Effector memory CD8-positive, alpha-beta T cell (primary cell): ENCODE measurements at regions not wholly inside any gene's neighbourhood (a gene's known extent, or its start where the extent isn't known, plus 50 kb on each side); places are given as distances from the start of the nearest gene placed in this dataset.
"Not testable (repeated sequence)": the region's sequence is repeated elsewhere in the genome, so short reads cannot be mapped to it uniquely, and the experiment has no call there.

Experiments
- ATAC-seq: fragments of 150-1000 bp; cut with Tn5 transposase; replicated peaks from 2 replicates; pipeline ENCODE4 v1.10.0; 2021; ENCODE audit warnings: mild to moderate bottlenecking, moderate library complexity
- DNase-seq, 3 experiments: peaks; one replicate each; pipeline ENCODE4 v3.0.0; 2021
- H3K27ac Mint-ChIP-seq, 2 donors: one replicate each; pipeline ENCODE4 v1.8.0; 2022; ENCODE audit warnings: mild to moderate bottlenecking in 2 of 2, mixed read lengths in 2 of 2, moderate library complexity in 2 of 2
- H3K27me3 Mint-ChIP-seq, 2 donors: one replicate each; pipeline ENCODE4 v1.8.0; 2022; ENCODE audit warnings: mixed read lengths in 2 of 2
- H3K36me3 Mint-ChIP-seq: one replicate; pipeline ENCODE4 v1.8.0; 2022; ENCODE audit warnings: mild to moderate bottlenecking, moderate library complexity, mixed read lengths; ENCODE audit not compliant: insufficient read depth
- H3K4me1 Mint-ChIP-seq, 2 donors: one replicate each; pipeline ENCODE4 v1.8.0; 2022; ENCODE audit warnings: low read depth in 2 of 2, mixed read lengths in 2 of 2
- H3K4me3 Mint-ChIP-seq, 2 donors: one replicate each; pipeline ENCODE4 v1.8.0; 2022; ENCODE audit warnings: mild to moderate bottlenecking in 2 of 2, mixed read lengths in 2 of 2, moderate library complexity in 2 of 2
- H3K9me3 Mint-ChIP-seq, 2 donors: one replicate each; pipeline ENCODE4 v1.8.0; 2022; ENCODE audit warnings: mixed read lengths in 2 of 2

DNA sequence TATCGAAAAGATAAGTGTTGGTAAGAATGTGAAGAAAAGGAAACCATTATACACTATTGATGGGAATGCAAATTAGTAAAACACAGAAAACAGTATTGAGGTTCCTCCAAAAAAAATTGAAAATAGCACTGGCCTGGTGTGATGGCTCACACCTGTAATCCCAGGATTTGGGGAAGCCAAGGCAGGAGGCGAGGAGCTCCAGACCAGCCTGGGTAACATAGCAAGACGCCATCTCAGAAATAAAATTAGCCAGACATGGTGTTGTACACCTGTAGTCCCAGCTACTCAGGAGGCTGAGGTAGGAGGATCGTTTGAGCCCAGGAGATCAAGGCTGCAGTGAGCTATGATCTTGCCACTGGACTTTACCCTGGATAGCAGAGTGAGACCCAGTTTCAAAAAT, 5303.4 kb upstream of the TPTE start:
- H3K27ac Mint-ChIP-seq, H3K4me3 Mint-ChIP-seq: not testable (repeated sequence)

DNA sequence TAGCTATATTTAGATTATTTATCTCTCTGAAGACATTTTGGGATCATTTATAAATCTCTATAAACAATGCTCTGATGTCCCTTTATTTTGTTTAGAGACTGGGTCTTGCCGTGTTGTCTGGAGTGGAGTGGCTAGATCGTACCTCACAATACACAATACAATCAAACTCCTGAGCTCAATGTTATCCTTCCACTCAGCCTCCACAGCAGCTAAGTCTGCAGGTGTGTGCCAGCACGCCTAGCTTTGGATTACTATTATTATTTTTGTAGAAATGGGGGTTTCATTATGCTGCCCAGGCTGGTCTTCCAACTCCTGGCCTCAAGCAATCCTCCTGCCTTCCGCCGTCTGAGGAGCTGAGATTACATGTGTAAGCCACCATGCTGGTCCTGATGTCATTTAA, 5301.4 kb upstream of the TPTE start:
- not testable (repeated sequence) for H3K36me3 Mint-ChIP-seq, H3K4me1 Mint-ChIP-seq, H3K4me3 Mint-ChIP-seq, ATAC-seq, DNase-seq, H3K27me3 Mint-ChIP-seq, H3K27ac Mint-ChIP-seq
- H3K9me3 Mint-ChIP-seq: peaks cover 16 to 35% of the 10 kb centered on the region in 2 donors

More for the DNA sequence above, 5303.4 kb upstream of the TPTE start:
- H3K36me3 Mint-ChIP-seq, DNase-seq, H3K27me3 Mint-ChIP-seq, H3K4me1 Mint-ChIP-seq, ATAC-seq: not testable (repeated sequence)
- peaks cover 16 to 35% of the 10 kb centered on the region in 2 donors for H3K9me3 Mint-ChIP-seq

DNA sequence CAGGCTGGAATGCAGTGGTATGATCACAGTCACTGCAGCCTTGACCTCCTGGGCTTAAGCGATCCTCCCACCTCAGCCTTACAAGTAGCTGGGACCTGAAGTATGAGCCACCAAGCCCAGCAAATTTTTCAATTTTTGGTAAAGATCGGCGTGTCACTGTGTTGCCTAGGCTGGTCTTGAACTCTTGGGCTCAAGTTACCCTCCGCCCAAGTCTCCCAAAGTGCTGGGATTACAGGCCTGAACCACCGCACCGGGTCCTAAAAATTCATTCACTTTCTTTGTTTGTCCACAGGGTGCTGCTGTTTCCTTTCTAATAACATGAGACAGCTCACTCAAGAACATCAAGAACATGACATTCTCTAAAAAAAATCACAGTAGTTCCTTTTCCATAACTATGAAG, 5300.9 kb upstream of the TPTE start:
- ATAC-seq, H3K4me1 Mint-ChIP-seq, H3K36me3 Mint-ChIP-seq, H3K4me3 Mint-ChIP-seq, H3K27ac Mint-ChIP-seq, H3K27me3 Mint-ChIP-seq, DNase-seq: not testable (repeated sequence)
- peaks cover 16 to 35% of the 10 kb centered on the region in 2 donors for H3K9me3 Mint-ChIP-seq

DNA sequence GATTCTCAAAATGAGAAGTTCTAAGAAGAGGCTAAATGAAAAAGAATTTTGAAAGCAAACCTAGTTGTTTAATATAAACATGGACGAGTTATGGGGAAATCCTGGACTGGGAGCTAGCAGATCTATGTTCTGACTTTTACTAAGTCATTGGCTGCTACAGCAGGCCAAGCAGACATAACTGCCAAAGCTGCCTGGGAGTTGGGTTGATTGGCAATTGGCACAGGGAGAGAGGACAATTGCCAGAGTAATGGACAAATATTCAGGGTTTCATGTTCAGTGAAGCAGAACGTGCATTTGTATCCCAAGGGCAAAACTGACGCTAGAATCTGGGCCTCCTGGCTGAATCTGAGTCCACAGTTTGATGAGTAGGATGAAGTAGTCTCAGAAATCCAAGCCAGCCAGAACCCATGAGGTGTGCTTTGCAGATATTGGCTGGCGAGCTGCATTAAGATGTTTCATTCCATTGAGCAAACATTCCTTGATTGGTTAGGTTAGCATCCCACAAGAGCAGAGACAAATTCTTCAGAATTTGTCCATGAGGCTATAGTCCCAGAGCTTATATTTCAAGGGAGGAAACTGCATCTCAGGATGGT, 5299.8 kb upstream of the TPTE start:
- ATAC-seq, H3K4me1 Mint-ChIP-seq, H3K27me3 Mint-ChIP-seq, H3K27ac Mint-ChIP-seq, DNase-seq, H3K36me3 Mint-ChIP-seq, H3K4me3 Mint-ChIP-seq: not testable (repeated sequence)
- H3K9me3 Mint-ChIP-seq: peaks cover 16 to 35% of the 10 kb centered on the region in 2 donors

- H3K36me3 Mint-ChIP-seq: not testable (repeated sequence)
These were observed 5298.2 kb upstream of the TPTE start for GRCh38 chr21:5222996-5223782.

GRCh38 chr21:5224156-5224555, 5297.2 kb upstream of the TPTE start:
- ATAC-seq, H3K27me3 Mint-ChIP-seq, H3K36me3 Mint-ChIP-seq, H3K4me3 Mint-ChIP-seq, H3K4me1 Mint-ChIP-seq, H3K27ac Mint-ChIP-seq, DNase-seq: not testable (repeated sequence)
- peaks cover 14 to 36% of the 10 kb centered on the region in 2 donors for H3K9me3 Mint-ChIP-seq

More at GRCh38 chr21:5222996-5223782, 5298.2 kb upstream of the TPTE start:
- peaks cover 14 to 40% of the 10 kb centered on the region in 2 donors for H3K9me3 Mint-ChIP-seq
- DNase-seq, H3K4me1 Mint-ChIP-seq, H3K27me3 Mint-ChIP-seq, H3K27ac Mint-ChIP-seq, H3K4me3 Mint-ChIP-seq, ATAC-seq: not testable (repeated sequence)

GRCh38 chr21:5227252-5227651, 5294.1 kb upstream of the TPTE start:
- ATAC-seq: not testable (repeated sequence)

GRCh38 chr21:5230561-5230960, 5290.8 kb upstream of the TPTE start:
- H3K9me3 Mint-ChIP-seq: peaks cover 18 to 38% of the 10 kb centered on the region in 2 donors
- H3K27me3 Mint-ChIP-seq, H3K36me3 Mint-ChIP-seq, ATAC-seq, H3K4me3 Mint-ChIP-seq, H3K4me1 Mint-ChIP-seq, H3K27ac Mint-ChIP-seq, DNase-seq: not testable (repeated sequence)

More at GRCh38 chr21:5227252-5227651, 5294.1 kb upstream of the TPTE start:
- H3K27me3 Mint-ChIP-seq, H3K36me3 Mint-ChIP-seq, H3K27ac Mint-ChIP-seq, H3K4me1 Mint-ChIP-seq, DNase-seq, H3K4me3 Mint-ChIP-seq: not testable (repeated sequence)
- H3K9me3 Mint-ChIP-seq: peaks cover 12 to 26% of the 10 kb centered on the region in 2 donors

DNA sequence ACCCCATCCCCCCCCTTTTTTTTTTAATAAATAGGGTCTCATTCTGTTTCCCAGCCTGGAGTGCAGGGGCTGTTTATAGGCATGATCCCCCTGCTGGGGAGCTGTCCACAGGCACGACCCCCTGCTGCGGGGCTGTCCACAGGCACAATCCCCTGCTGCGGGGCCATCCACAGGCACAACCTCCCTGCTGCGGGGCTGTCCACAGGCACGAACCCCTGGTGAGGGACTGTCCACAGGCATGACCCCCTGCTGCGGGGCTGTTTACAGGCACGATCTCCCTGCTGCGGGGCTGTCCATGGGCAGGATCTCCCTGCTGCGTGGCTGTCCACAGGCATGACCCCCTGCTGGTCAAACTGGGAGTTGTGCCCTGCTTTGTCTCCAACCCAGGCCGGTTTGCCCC, 5290.1 kb upstream of the TPTE start:
- not testable (repeated sequence) for ATAC-seq, H3K4me1 Mint-ChIP-seq

DNA sequence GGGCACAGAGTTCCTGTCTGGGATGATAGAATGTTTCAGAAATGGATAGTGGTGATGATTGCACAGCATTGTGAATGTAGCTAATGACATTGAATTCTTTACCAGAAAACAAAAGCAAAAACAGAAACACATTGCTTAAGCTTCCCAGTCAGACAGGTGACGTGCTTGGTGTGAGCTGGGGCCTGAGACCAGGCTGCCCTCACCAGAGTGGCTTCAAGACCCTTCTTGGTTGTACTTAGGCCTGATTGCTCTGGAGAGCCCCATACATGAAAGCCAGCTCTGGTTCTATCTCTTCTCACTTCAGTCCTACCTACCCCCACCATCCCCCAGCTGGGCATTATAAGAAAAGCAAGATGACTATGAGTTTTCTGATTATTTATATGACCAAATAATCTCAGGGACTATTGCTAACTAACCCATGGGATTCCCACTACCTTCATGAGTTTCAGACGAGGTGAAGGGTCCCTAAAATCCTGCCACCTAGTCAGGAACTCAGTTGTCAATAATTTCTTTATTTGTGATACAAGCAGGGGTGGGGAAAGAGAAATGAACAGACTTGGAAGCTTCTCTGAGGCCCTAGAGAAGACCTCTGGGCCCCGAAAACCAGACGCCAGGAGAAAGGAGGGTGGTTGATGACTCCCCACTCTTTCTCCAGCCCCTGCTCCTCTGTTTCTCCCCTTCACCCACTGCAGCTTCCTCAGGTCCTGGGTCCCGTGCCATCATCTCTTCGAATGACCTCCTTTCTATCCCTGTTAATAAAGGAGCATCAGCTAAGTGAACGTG, 5289.0 kb upstream of the TPTE start:
- not testable (repeated sequence) for ATAC-seq

More for the DNA sequence above, 5290.1 kb upstream of the TPTE start:
- not testable (repeated sequence) for DNase-seq, H3K36me3 Mint-ChIP-seq, H3K27ac Mint-ChIP-seq, H3K4me3 Mint-ChIP-seq, H3K27me3 Mint-ChIP-seq
- H3K9me3 Mint-ChIP-seq: peaks cover 21 to 45% of the 10 kb centered on the region in 2 donors

DNA sequence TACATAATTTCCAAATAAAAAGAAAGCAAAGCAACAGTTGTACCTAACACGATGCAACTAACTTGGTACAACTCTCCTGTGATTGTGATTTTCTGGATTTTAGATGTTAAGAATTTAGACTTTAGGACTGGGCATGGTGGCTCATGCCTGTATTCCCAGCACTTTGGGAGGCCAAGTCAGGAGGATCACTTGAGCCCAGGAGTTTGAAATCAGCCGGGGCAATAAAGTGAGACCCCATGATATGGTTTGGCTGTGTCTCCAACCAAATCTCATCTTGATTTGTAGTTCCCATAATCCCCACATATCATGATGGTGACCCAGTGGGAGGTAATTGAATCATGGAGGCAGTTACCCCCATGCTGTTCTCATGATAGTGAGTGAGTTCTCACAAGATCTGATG, 5285.6 kb upstream of the TPTE start:
- H3K36me3 Mint-ChIP-seq, H3K4me3 Mint-ChIP-seq, H3K27ac Mint-ChIP-seq, H3K27me3 Mint-ChIP-seq, DNase-seq, H3K4me1 Mint-ChIP-seq, ATAC-seq: not testable (repeated sequence)
- H3K9me3 Mint-ChIP-seq: peaks cover 21 to 42% of the 10 kb centered on the region in 2 donors

More for the DNA sequence above, 5289.0 kb upstream of the TPTE start:
- DNase-seq, H3K27ac Mint-ChIP-seq, H3K36me3 Mint-ChIP-seq, H3K4me3 Mint-ChIP-seq, H3K27me3 Mint-ChIP-seq, H3K4me1 Mint-ChIP-seq: not testable (repeated sequence)
- H3K9me3 Mint-ChIP-seq: peaks cover 20 to 40% of the 10 kb centered on the region in 2 donors

GRCh38 chr21:5236846-5237675, 5284.3 kb upstream of the TPTE start:
- not testable (repeated sequence) for H3K27ac Mint-ChIP-seq, H3K4me1 Mint-ChIP-seq, DNase-seq, H3K27me3 Mint-ChIP-seq, ATAC-seq, H3K36me3 Mint-ChIP-seq, H3K4me3 Mint-ChIP-seq
- peaks cover 23 to 49% of the 10 kb centered on the region in 2 donors for H3K9me3 Mint-ChIP-seq

GRCh38 chr21:5240521-5240920, 5280.9 kb upstream of the TPTE start:
- H3K36me3 Mint-ChIP-seq, H3K4me3 Mint-ChIP-seq, H3K4me1 Mint-ChIP-seq, H3K27me3 Mint-ChIP-seq, ATAC-seq, DNase-seq, H3K27ac Mint-ChIP-seq: not testable (repeated sequence)
- peaks cover 29 to 47% of the 10 kb centered on the region in 2 donors for H3K9me3 Mint-ChIP-seq
